WTC11 (cell line): ENCODE measurements at regions not wholly inside any gene's neighbourhood (a gene's known extent, or its start where the extent isn't known, plus 50 kb on each side); places are given as distances from the start of the nearest gene placed in this dataset.

Experiments used
- ATF1 ChIP-seq: sonication (generic); formaldehyde crosslinking; IDR thresholded peaks from 2 replicates; pipeline ENCODE4 v1.8.1; 2023; ENCODE audit warnings: mild to moderate bottlenecking, moderate library complexity, missing genetic modification reagents
- NFYB ChIP-seq: sonication (generic); formaldehyde crosslinking; conservative IDR thresholded peaks from 2 replicates; pipeline ENCODE4 v1.8.0; 2022; ENCODE audit warnings: low read depth, missing genetic modification reagents
- SOX15 ChIP-seq: fragments of 250-450 bp; sonication (Bioruptor Pico); IDR thresholded peaks from 2 replicates; pipeline ENCODE4 v1.9.0; 2021; ENCODE audit warnings: mild to moderate bottlenecking
- SP1 ChIP-seq: sonication (generic); formaldehyde crosslinking; conservative IDR thresholded peaks from 2 replicates; pipeline ENCODE4 v1.8.1; 2022; ENCODE audit warnings: missing genetic modification reagents
- TF ChIP-seq, protein P1 (sequence below): sonication (generic); formaldehyde crosslinking; IDR thresholded peaks from 2 replicates; pipeline ENCODE4 v1.8.1; 2023; ENCODE audit warnings: mild to moderate bottlenecking, missing genetic modification reagents, moderate library complexity
- TF ChIP-seq, protein P2 (sequence below): fragments of 200-600 bp; IDR thresholded peaks from 2 replicates; pipeline ENCODE4 v1.8.0; 2022; ENCODE audit warnings: antibody characterized with exemption
- TF ChIP-seq, protein P3 (sequence below): sonication (generic); formaldehyde crosslinking; IDR thresholded peaks from 2 replicates; pipeline ENCODE4 v1.8.0; 2022; ENCODE audit warnings: mild to moderate bottlenecking, missing genetic modification reagents
- TF ChIP-seq, protein P4 (sequence below): sonication (generic); formaldehyde crosslinking; conservative IDR thresholded peaks from 2 replicates; pipeline ENCODE4 v1.8.1; 2022; ENCODE audit warnings: mild to moderate bottlenecking, missing genetic modification reagents
- TF ChIP-seq, protein P5 (sequence below): sonication (generic); formaldehyde crosslinking; IDR thresholded peaks from 2 replicates; pipeline ENCODE4 v1.8.0; 2023; ENCODE audit warnings: missing genetic modification reagents

DNA sequence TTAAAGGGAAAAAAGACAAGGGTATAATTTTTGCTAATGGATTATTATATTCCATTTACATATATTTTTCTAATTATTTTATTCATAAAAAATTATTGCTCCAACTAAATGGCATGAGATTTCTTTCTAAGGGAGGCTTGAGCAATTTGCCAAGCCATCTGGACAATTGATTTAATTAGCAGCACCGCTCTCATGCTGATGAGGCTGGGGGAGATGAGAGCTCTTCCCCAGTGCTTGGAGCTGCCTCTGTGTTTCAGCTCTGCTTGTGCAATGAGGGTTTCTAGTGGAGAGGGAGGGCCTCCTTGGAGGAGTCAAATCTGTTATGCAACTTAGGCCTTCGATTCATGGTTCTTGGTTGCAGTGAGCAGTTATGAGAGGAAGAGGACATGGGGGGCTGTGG lies 574.3 kb downstream of the TCERG1L start:
- TF ChIP-seq, protein P1, sequence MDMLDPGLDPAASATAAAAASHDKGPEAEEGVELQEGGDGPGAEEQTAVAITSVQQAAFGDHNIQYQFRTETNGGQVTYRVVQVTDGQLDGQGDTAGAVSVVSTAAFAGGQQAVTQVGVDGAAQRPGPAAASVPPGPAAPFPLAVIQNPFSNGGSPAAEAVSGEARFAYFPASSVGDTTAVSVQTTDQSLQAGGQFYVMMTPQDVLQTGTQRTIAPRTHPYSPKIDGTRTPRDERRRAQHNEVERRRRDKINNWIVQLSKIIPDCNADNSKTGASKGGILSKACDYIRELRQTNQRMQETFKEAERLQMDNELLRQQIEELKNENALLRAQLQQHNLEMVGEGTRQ: no peak
- TF ChIP-seq ATF1 (CRISPR knock-in tag): no peak
- TF ChIP-seq, protein P2, sequence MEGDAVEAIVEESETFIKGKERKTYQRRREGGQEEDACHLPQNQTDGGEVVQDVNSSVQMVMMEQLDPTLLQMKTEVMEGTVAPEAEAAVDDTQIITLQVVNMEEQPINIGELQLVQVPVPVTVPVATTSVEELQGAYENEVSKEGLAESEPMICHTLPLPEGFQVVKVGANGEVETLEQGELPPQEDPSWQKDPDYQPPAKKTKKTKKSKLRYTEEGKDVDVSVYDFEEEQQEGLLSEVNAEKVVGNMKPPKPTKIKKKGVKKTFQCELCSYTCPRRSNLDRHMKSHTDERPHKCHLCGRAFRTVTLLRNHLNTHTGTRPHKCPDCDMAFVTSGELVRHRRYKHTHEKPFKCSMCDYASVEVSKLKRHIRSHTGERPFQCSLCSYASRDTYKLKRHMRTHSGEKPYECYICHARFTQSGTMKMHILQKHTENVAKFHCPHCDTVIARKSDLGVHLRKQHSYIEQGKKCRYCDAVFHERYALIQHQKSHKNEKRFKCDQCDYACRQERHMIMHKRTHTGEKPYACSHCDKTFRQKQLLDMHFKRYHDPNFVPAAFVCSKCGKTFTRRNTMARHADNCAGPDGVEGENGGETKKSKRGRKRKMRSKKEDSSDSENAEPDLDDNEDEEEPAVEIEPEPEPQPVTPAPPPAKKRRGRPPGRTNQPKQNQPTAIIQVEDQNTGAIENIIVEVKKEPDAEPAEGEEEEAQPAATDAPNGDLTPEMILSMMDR: no peak
- no peak for TF ChIP-seq SP1 (CRISPR knock-in tag)
- no peak for TF ChIP-seq NFYB (CRISPR knock-in tag)
- TF ChIP-seq, protein P3, sequence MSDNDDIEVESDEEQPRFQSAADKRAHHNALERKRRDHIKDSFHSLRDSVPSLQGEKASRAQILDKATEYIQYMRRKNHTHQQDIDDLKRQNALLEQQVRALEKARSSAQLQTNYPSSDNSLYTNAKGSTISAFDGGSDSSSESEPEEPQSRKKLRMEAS (CRISPR knock-in tag): no peak
- TF ChIP-seq, protein P4, sequence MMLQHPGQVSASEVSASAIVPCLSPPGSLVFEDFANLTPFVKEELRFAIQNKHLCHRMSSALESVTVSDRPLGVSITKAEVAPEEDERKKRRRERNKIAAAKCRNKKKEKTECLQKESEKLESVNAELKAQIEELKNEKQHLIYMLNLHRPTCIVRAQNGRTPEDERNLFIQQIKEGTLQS (CRISPR knock-in tag): no peak
- TF ChIP-seq, protein P5, sequence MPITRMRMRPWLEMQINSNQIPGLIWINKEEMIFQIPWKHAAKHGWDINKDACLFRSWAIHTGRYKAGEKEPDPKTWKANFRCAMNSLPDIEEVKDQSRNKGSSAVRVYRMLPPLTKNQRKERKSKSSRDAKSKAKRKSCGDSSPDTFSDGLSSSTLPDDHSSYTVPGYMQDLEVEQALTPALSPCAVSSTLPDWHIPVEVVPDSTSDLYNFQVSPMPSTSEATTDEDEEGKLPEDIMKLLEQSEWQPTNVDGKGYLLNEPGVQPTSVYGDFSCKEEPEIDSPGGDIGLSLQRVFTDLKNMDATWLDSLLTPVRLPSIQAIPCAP (CRISPR knock-in tag): no peak
- TF ChIP-seq SOX15 (CRISPR knock-in tag): no peak
